H1 (cell line): ENCODE measurements at regions not wholly inside any gene's neighbourhood (a gene's known extent, or its start where the extent isn't known, plus 50 kb on each side); places are given as distances from the start of the nearest gene placed in this dataset.

Experiments used
- CTCF ChIA-PET: fragments of 300-600 bp; sonication (Branson Sonifier 250); formaldehyde crosslinking; loops from one replicate; lab custom pipeline; 2021; ENCODE audit not compliant: partially characterized antibody; lab: Charles Lee
- POLR2A ChIA-PET: fragments of 300-600 bp; sonication (Branson Sonifier 250); formaldehyde crosslinking; loops from one replicate; lab custom pipeline; 2021; ENCODE audit warnings: inconsistent platforms; ENCODE audit not compliant: partially characterized antibody; lab: Charles Lee
- DNase-seq, 2 experiments: peaks; one replicate each; pipeline versions ENCODE4 v3.0.0 to v3.0.0-alpha.2; 2010 to 2022; ENCODE audit warnings: low spot score in 2 of 2, low read depth in 1 of 2, mixed read lengths in 1 of 2
- FAIRE-seq: peaks from 2 replicates; lab custom pipeline; 2011; peaks lifted over from hg19 to GRCh38; lab: Jason Lieb, UNC
- H2AFZ ChIP-seq: 2 replicates; pipeline ENCODE4 v1.8.1; 2012; ENCODE audit warnings: low read length, inconsistent platforms
- H2AK5ac ChIP-seq: 2 replicates; pipeline ENCODE4 v1.6.1; 2013; ENCODE audit warnings: low read depth, low read length
- H2BK120ac ChIP-seq: replicated peaks from 2 replicates; pipeline ENCODE3; 2013; ENCODE audit warnings: low read depth, low read length, inconsistent platforms
- H2BK12ac ChIP-seq: 2 replicates; pipeline ENCODE4 v1.6.1; 2013; ENCODE audit warnings: low read depth, low read length
- H2BK15ac ChIP-seq: 2 replicates; pipeline ENCODE4 v1.6.1; 2013; ENCODE audit warnings: low read length
- H2BK20ac ChIP-seq: 2 replicates; pipeline ENCODE4 v1.6.1; 2013; ENCODE audit warnings: low read length
- H2BK5ac ChIP-seq: 2 replicates; pipeline ENCODE4 v1.6.1; 2013; ENCODE audit warnings: low read depth, low read length
- H3K14ac ChIP-seq: 2 replicates; pipeline ENCODE4 v1.6.1; 2013; ENCODE audit warnings: inconsistent platforms; ENCODE audit not compliant: insufficient read length
- H3K18ac ChIP-seq: 2 replicates; pipeline ENCODE4 v1.6.1; 2013; ENCODE audit warnings: low read length; ENCODE audit errors: extremely low read depth
- H3K23ac ChIP-seq: 2 replicates; pipeline ENCODE4 v1.6.1; 2013; ENCODE audit warnings: inconsistent platforms; ENCODE audit not compliant: insufficient read length
- H3K23me2 ChIP-seq: 2 replicates; pipeline ENCODE4 v1.6.1; 2013; ENCODE audit warnings: low read depth, low read length
- H3K27ac ChIP-seq: 2 replicates; pipeline ENCODE4 v1.6.1; 2011; ENCODE audit warnings: low read depth, low read length, inconsistent platforms
- H3K27me3 ChIP-seq, 4 experiments: replicated peaks in 1 of 4; 1 replicate in 1 of 4; 2 replicates in 3 of 4; pipeline versions ENCODE4 v1.6.1 to v1.8.1; 2011 to 2013; ENCODE audit warnings: low read length in 3 of 4, mild to moderate bottlenecking in 3 of 4, inconsistent platforms in 2 of 4, mixed read lengths in 2 of 4, moderate library complexity in 1 of 4; ENCODE audit not compliant: control insufficient read depth in 3 of 4, insufficient read depth in 3 of 4; ENCODE audit errors: extremely low read depth in 1 of 4
- H3K36me3 ChIP-seq, 4 experiments: 2 replicates each; pipeline versions ENCODE4 v1.6.1 to v1.8.1; 2011 to 2013; ENCODE audit warnings: mild to moderate bottlenecking in 4 of 4, low read length in 3 of 4, moderate library complexity in 2 of 4, control low read depth in 1 of 4, inconsistent platforms in 1 of 4; ENCODE audit not compliant: insufficient read depth in 4 of 4, control insufficient read depth in 2 of 4
- H3K4ac ChIP-seq: replicated peaks from 2 replicates; pipeline ENCODE3; 2013; ENCODE audit warnings: low read length, low read depth, mixed read lengths, inconsistent platforms; ENCODE audit not compliant: insufficient read length
- H3K4me1 ChIP-seq, 4 experiments: replicated peaks in 1 of 4; 1 replicate in 1 of 4; 2 replicates in 3 of 4; pipeline versions ENCODE4 v1.6.1 to v1.8.1; 2011 to 2013; ENCODE audit warnings: low read length in 3 of 4, inconsistent platforms in 2 of 4, mixed read lengths in 1 of 4; ENCODE audit not compliant: insufficient read depth in 4 of 4, control insufficient read depth in 3 of 4
- H3K4me2 ChIP-seq, 2 experiments: 2 replicates each; pipeline versions ENCODE4 v1.6.1 to v1.8.1; 2011 to 2013; ENCODE audit warnings: low read depth in 2 of 2, low read length in 2 of 2, control low read depth in 1 of 2, inconsistent platforms in 1 of 2, mild to moderate bottlenecking in 1 of 2; ENCODE audit not compliant: insufficient read depth in 1 of 2
- H3K4me3 ChIP-seq, 4 experiments: fragments of 200-600, 300-600 bp in 1 of 4; sonication (generic), shearing (Covaris generic), sonication (Bioruptor Twin) in 1 of 4; 2 replicates each; pipeline versions ENCODE4 v1.5.1 to v1.8.1; 2011 to 2016; ENCODE audit warnings: low read length in 4 of 4, low read depth in 3 of 4, control low read depth in 2 of 4, inconsistent platforms in 2 of 4, mild to moderate bottlenecking in 2 of 4, mixed read lengths in 1 of 4, moderate library complexity in 1 of 4; ENCODE audit not compliant: insufficient read depth in 2 of 4; ENCODE audit errors: extremely low read depth in 1 of 4
- H3K56ac ChIP-seq: replicated peaks from 2 replicates; pipeline ENCODE3; 2013; ENCODE audit warnings: low read depth, mild to moderate bottlenecking, mixed read lengths, low read length, inconsistent platforms; ENCODE audit not compliant: insufficient read length
- H3K79me1 ChIP-seq: 2 replicates; pipeline ENCODE4 v1.6.1; 2013; ENCODE audit warnings: low read depth, low read length, control low read depth
- H3K79me2 ChIP-seq, 2 experiments: 2 replicates each; pipeline versions ENCODE4 v1.6.1 to v1.8.1; 2012 to 2013; ENCODE audit warnings: low read length in 2 of 2, mild to moderate bottlenecking in 2 of 2, inconsistent platforms in 1 of 2; ENCODE audit not compliant: insufficient read depth in 2 of 2, control insufficient read depth in 1 of 2
- H3K9ac ChIP-seq, 4 experiments: replicated peaks in 1 of 4; 1 replicate in 1 of 4; 2 replicates in 3 of 4; pipeline versions ENCODE4 v1.6.1 to v1.8.1; 2011 to 2013; ENCODE audit warnings: low read depth in 3 of 4, low read length in 3 of 4, control low read depth in 2 of 4, mild to moderate bottlenecking in 2 of 4, moderate library complexity in 2 of 4, inconsistent platforms in 1 of 4; ENCODE audit errors: extremely low read depth in 1 of 4
- H3K9me3 ChIP-seq, 2 experiments: 2 replicates each; pipeline versions ENCODE4 v1.6.1 to v1.8.1; 2012 to 2013; ENCODE audit warnings: mild to moderate bottlenecking in 2 of 2, moderate library complexity in 2 of 2, control low read depth in 1 of 2, inconsistent platforms in 1 of 2, low read depth in 1 of 2, low read length in 1 of 2, mixed read lengths in 1 of 2; ENCODE audit not compliant: insufficient read depth in 2 of 2
- H4K20me1 ChIP-seq, 2 experiments: replicated peaks in 1 of 2; 2 replicates each; pipeline versions ENCODE3 to v1.8.1; 2011 to 2013; ENCODE audit warnings: inconsistent platforms in 2 of 2, low read length in 2 of 2, mild to moderate bottlenecking in 1 of 2; ENCODE audit not compliant: insufficient read depth in 2 of 2, control insufficient read depth in 1 of 2
- H4K5ac ChIP-seq: 2 replicates; pipeline ENCODE4 v1.6.1; 2013; ENCODE audit warnings: low read length, low read depth, mixed read lengths, inconsistent platforms; ENCODE audit not compliant: insufficient read length
- H4K8ac ChIP-seq: 2 replicates; pipeline ENCODE4 v1.8.0; 2013; ENCODE audit warnings: mild to moderate bottlenecking, moderate library complexity, low read length, inconsistent platforms; ENCODE audit not compliant: insufficient read depth; ENCODE audit errors: extremely low read depth
- H4K91ac ChIP-seq: replicated peaks from 2 replicates; pipeline ENCODE3; 2013; ENCODE audit warnings: low read length, mixed read lengths, inconsistent platforms; ENCODE audit not compliant: insufficient read length
- ATF3 ChIP-seq: IDR thresholded peaks from 2 replicates; pipeline ENCODE4 v1.6.1; 2011; ENCODE audit warnings: low read depth, mild to moderate bottlenecking, low read length; ENCODE audit not compliant: insufficient read depth
- BCL11A ChIP-seq, 2 experiments: IDR thresholded peaks; one replicate each; pipeline ENCODE4 v1.6.1; 2011; ENCODE audit warnings: low read depth in 2 of 2, low read length in 2 of 2, mild to moderate bottlenecking in 2 of 2
- KDM5A ChIP-seq: fragments of 200-600 bp; IDR thresholded peaks from 2 replicates; pipeline ENCODE4 v1.7.1; 2012; ENCODE audit warnings: mild to moderate bottlenecking, low read length, inconsistent platforms, mixed read lengths
- POLR2A ChIP-seq, 2 experiments: IDR thresholded peaks; 1 replicate in 1 of 2; 2 replicates in 1 of 2; pipeline ENCODE4 v1.6.1; 2011; ENCODE audit warnings: low read depth in 2 of 2, low read length in 2 of 2, mild to moderate bottlenecking in 2 of 2; ENCODE audit errors: control extremely low read depth in 1 of 2
- POLR2AphosphoS5 ChIP-seq: IDR thresholded peaks from 2 replicates; pipeline ENCODE4 v1.6.1; 2011; ENCODE audit warnings: low read depth, low read length
- POU5F1 ChIP-seq: IDR thresholded peaks from 2 replicates; pipeline ENCODE4 v1.6.1; 2011; ENCODE audit warnings: low read depth, mild to moderate bottlenecking, low read length, moderate library complexity
- RBBP5 ChIP-seq: IDR thresholded peaks from 2 replicates; pipeline ENCODE4 v1.7.1; 2012; ENCODE audit warnings: low read depth, mild to moderate bottlenecking, inconsistent platforms, low read length, moderate library complexity, borderline replicate concordance
- RFX5 ChIP-seq: IDR thresholded peaks from 2 replicates; pipeline ENCODE4 v1.6.1; 2011; ENCODE audit warnings: low read depth, low read length, improper control_type of control experiment, borderline replicate concordance
- RXRA ChIP-seq: IDR thresholded peaks from 2 replicates; pipeline ENCODE4 v1.6.1; 2011; ENCODE audit warnings: low read depth, mild to moderate bottlenecking, low read length, moderate library complexity; ENCODE audit not compliant: insufficient read depth
- SIN3A ChIP-seq, 2 experiments: IDR thresholded peaks in 1 of 2; conservative IDR thresholded peaks in 1 of 2; 2 replicates each; pipeline ENCODE4 v1.6.1; 2011 to 2012; ENCODE audit warnings: low read length in 2 of 2, improper control_type of control experiment in 1 of 2, low read depth in 1 of 2, mild to moderate bottlenecking in 1 of 2
- SIX5 ChIP-seq: IDR thresholded peaks from 2 replicates; pipeline ENCODE4 v1.6.1; 2011; ENCODE audit warnings: mild to moderate bottlenecking, low read depth, low read length
- TAF1 ChIP-seq: IDR thresholded peaks from 2 replicates; pipeline ENCODE4 v1.6.1; 2011; ENCODE audit warnings: mild to moderate bottlenecking, low read depth, low read length
- TEAD4 ChIP-seq: IDR thresholded peaks from 2 replicates; pipeline ENCODE4 v1.6.1; 2012; ENCODE audit warnings: low read depth, low read length, inconsistent platforms, mixed read lengths
- WGBS, 2 experiments: shearing (Covaris generic) in 1 of 2; methylation state at CpG; one replicate each; pipeline versions ENCODE4 v1.1.6 to v1.1.7; 2013 to 2015; ENCODE audit warnings: low lambda C conversion rate in 2 of 2, mixed read lengths in 2 of 2, inconsistent platforms in 1 of 2, low coverage in 1 of 2, missing lambda C conversion rate in 1 of 2; ENCODE audit not compliant: insufficient replicate concordance in 2 of 2, insufficient coverage in 1 of 2, insufficient read length in 1 of 2; ENCODE audit errors: extremely low coverage in 1 of 2, missing lambda C conversion rate in 1 of 2; 5-methylcytosine and 5-hydroxymethylcytosine counted together
- TF ChIP-seq, protein P1 (sequence below): IDR thresholded peaks from 2 replicates; pipeline ENCODE4 v1.6.1; 2012; ENCODE audit warnings: low read length, inconsistent platforms

DNA sequence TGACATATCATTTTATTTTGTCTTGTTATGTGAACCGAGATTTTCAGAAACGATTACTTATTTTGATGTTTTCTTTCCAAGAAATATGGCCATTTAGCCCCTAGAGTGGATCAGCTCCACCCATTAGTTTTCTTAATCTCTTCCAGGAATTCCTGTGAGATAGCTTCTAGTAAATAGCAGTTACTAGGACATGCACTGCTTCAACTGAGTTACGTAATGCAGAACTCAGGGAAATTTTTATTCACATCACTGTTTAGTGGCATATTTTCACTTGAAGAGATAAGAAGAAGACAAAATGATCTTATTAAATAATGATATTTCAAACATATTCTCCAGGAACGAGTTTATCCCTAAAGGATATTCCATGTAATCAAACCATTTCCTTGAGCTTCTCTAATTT, 573.5 kb upstream of the CNTNAP5 start:
- POLR2A ChIA-PET, result no interaction called here
- no peak overlapping the region for H3K14ac ChIP-seq
- no peaks in the 10 kb centered on the region for H3K36me3 ChIP-seq
- H2AK5ac ChIP-seq, result no peak overlapping the region
- H3K9me3 ChIP-seq, result no peaks in the 10 kb centered on the region
- H3K4me2 ChIP-seq, result no peak overlapping the region
- no peak overlapping the region for H2BK120ac ChIP-seq
- no peaks in the 10 kb centered on the region for H3K79me1 ChIP-seq
- H3K79me2 ChIP-seq, result no peaks in the 10 kb centered on the region
- H3K4me3 ChIP-seq, result no peak overlapping the region
- H3K23ac ChIP-seq, result no peak overlapping the region
- no peak overlapping the region for H2BK20ac ChIP-seq
- no peak overlapping the region for H2AFZ ChIP-seq
- H2BK12ac ChIP-seq, result no peak overlapping the region
- no peak for DNase-seq
- no peak overlapping the region for H3K18ac ChIP-seq
- no peak for FAIRE-seq
- no peak overlapping the region for H2BK15ac ChIP-seq
- H3K56ac ChIP-seq, result no peak overlapping the region
- H3K4ac ChIP-seq, result no peak overlapping the region
- TF ChIP-seq POU5F1 (no peak), RXRA (no peak), POLR2A (IDR thresholded peaks at IDR 0.05; ENCODE audit: control extremely low read depth in 1 of 2, low read depth in 2 of 2, low read length in 2 of 2) (no peak), SIN3A (conservative IDR thresholded peaks at IDR 0.05 in 1 of 2, IDR thresholded peaks at IDR 0.05 in 1 of 2; ENCODE audit: low read depth in 1 of 2, low read length in 2 of 2) (no peak), ATF3 (no peak), RFX5 (no peak), KDM5A (no peak), BCL11A (IDR thresholded peaks at IDR 0.05; ENCODE audit: low read depth in 2 of 2, low read length in 2 of 2) (no peak), POLR2AphosphoS5 (no peak), SIX5 (no peak), TEAD4 (no peak), RBBP5 (no peak), TAF1 (no peak)
- TF ChIP-seq, protein P1, sequence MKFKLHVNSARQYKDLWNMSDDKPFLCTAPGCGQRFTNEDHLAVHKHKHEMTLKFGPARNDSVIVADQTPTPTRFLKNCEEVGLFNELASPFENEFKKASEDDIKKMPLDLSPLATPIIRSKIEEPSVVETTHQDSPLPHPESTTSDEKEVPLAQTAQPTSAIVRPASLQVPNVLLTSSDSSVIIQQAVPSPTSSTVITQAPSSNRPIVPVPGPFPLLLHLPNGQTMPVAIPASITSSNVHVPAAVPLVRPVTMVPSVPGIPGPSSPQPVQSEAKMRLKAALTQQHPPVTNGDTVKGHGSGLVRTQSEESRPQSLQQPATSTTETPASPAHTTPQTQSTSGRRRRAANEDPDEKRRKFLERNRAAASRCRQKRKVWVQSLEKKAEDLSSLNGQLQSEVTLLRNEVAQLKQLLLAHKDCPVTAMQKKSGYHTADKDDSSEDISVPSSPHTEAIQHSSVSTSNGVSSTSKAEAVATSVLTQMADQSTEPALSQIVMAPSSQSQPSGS, result no peak
- H3K27ac ChIP-seq, result no peak overlapping the region
- no peak overlapping the region for H2BK5ac ChIP-seq
- H3K4me1 ChIP-seq, result no peaks in the 10 kb centered on the region
- no peak overlapping the region for H4K8ac ChIP-seq
- no peak overlapping the region for H4K91ac ChIP-seq
- WGBS, 2 experiments, result 95% methylated on average over 4 of the region's 4 CpGs; no CpG with 5 or more reads in 1 of the 2 experiments
- H4K20me1 ChIP-seq, result no peaks in the 10 kb centered on the region
- no peak overlapping the region for H3K9ac ChIP-seq
- no peaks in the 10 kb centered on the region for H3K27me3 ChIP-seq
- CTCF ChIA-PET, result interaction anchor here (0.5 kb wide), 1 partner anchor 703 kb away, joined by 3 read pairs; no protein-coding TSS in a partner anchor
- no peaks in the 10 kb centered on the region for H3K23me2 ChIP-seq
- H4K5ac ChIP-seq, result no peak overlapping the region
